Erythroblast (primary cell): ENCODE measurements at regions not wholly inside any gene's neighbourhood (a gene's known extent, or its start where the extent isn't known, plus 50 kb on each side); places are given as distances from the start of the nearest gene placed in this dataset.

ENCODE experiments used
- GATA1 ChIP-seq: IDR thresholded peaks from 2 replicates; pipeline ENCODE4 v1.6.1; 2011; ENCODE audit warnings: low read depth, mild to moderate bottlenecking, control low read depth, low read length, moderate library complexity
- POLR2A ChIP-seq: IDR thresholded peaks from 2 replicates; pipeline ENCODE4 v1.6.1; 2011; ENCODE audit warnings: mild to moderate bottlenecking, low read length

GRCh38 chr6:94498099-94498498 lies 1078.7 kb upstream of the EPHA7 start:
- no peak for TF ChIP-seq POLR2A
- TF ChIP-seq GATA1 = no peak
